GM19023 (cell line): ENCODE measurements at regions not wholly inside any gene's neighbourhood (a gene's known extent, or its start where the extent isn't known, plus 50 kb on each side); places are given as distances from the start of the nearest gene placed in this dataset.

ENCODE experiments used
- ATAC-seq: cut with Tn5 transposase; IDR thresholded peaks from one replicate; pipeline ENCODE4 v1.9.1; 2021; ENCODE audit warnings: mild to moderate bottlenecking, moderate library complexity; ENCODE audit not compliant: unreplicated experiment

DNA sequence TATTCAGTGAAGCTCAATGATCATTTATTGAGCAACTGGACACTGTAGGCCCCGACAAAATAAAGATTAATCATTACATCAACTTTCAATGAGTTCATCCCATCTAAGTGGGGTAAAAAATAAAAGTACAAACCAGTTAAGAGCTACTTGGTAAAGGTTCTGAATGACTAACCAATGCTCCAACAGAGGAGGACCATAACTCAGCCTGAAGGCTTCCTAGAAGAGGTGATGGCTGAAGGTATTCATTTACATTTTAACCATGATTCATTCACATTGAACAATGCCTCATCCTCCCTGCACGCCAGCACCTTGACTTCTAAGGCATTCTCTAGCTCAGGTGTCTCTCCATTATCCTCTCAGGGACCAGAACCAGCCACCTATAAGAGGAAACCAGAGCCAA lies 201.4 kb downstream of the ZNF462 start:
- ATAC-seq = no peak

DNA sequence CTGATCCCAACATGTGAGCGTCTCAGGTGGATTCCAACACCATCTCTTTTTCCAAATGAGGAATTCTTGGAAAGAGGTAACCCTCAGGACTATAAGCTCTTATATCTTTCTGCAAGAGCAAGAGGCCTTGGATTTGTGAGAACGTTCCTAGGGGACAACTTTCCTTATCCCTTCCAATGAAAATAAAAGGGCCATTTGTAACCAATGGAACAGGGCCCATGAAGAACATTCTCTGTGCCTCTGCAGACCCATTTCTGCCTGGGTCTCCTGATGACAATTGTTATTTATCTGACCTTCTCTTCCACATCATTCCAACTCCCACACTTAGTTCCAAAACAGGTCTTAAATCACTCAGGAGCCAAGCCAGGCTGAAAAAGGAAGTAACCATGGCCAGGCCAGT lies 202.6 kb downstream of the ZNF462 start:
- ATAC-seq = no peak

DNA sequence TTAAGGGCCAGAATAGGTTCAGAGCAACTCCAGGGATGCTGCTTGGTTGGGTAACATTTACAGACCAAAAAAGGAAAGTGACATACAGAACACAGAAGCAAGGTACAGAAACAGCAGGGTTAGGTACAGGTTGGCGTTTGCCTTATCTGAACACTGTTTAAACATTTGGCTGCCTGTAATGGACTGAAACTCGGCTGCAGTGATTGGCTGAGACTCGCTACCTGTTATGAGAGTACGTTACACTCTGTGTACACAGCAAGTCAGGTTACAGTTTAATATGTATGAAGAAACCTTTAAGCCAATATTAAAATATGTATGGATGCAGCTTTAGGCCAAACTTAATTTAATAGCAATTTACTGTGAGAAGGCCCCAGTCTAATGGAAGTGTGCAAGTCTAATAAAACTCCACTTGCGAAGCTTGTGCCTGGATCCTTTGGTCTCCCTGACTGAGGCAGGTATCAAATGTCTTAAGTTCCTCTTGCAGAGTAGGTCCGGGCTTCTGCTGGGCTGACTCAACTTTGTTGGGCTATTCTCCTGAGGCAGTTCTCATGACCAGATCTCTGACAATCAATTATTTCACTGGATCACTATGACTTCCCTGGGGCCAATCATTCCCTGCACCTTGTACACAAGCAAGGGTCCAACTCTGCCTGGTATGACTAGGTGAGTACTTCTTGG lies 204.9 kb downstream of the ZNF462 start:
- no peak for ATAC-seq

GRCh38 chr9:107068581-107068980 lies 205.6 kb downstream of the ZNF462 start:
- ATAC-seq = no peak

GRCh38 chr9:107070586-107070985 lies 207.6 kb downstream of the ZNF462 start:
- ATAC-seq = no peak

DNA sequence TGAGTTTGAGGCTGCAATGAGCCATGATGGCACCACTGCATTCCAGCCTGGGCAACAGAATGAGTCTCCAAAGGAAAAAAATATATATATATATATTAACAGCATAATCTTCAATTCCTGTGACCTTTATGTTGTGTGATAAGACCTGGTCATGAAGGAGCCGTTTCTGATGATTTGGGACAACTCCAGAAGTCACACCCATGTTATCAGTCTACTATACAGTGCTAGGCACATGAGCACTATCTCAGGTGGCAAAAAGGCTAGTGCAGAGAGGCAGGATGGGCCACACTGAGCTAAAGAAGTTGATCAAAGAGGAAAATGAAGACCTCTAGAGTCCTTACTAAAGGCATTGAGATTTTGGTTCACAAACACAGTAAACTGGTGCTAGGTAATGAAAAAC lies 205.0 kb upstream of the RAD23B start:
- ATAC-seq = no peak

GRCh38 chr9:107079589-107079988 lies 203.5 kb upstream of the RAD23B start:
- ATAC-seq = no peak

DNA sequence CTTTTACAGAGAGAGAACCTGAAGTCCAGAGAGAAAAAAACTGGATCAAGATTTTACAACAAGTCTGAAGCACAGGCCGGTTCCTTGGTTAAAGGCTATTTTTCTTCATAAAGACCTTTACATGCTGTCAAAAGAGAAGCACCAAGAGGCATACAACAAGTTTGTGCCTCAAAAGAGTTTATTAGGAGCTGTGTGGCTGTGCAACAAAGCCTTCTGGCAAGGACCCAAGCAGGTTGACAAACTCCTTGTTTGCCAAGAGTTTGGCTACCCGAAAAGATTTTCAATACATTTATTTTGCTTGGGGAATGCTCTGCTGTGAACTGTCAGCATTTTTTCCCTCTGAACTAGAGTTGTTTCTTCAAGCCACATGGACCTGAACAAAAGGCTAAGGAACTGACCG lies 202.9 kb upstream of the RAD23B start:
- no peak for ATAC-seq

- no peak for ATAC-seq
These were observed 196.6 kb upstream of the RAD23B start for GRCh38 chr9:107086460-107086859.

DNA sequence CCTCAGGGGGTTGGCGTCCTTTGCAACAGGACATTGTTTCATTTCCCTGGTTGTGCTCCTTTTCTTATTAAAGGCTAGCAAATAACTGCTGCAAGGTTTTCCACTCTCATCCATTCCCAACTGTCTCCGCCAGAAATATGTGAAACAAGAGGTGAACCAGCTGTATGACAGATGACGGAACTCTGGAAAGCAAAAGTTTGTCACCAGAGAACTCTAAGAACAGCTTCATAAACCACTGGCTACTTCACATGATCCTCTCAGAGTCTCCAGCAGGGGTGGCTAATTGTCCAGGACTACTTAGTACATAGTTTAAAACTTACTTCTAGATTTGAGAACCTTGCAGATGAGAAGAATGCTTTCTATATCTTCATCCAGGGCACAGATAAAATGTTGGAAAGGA lies 195.9 kb upstream of the RAD23B start:
- no peak for ATAC-seq

GRCh38 chr9:107090218-107090617 lies 192.9 kb upstream of the RAD23B start:
- ATAC-seq = no peak

DNA sequence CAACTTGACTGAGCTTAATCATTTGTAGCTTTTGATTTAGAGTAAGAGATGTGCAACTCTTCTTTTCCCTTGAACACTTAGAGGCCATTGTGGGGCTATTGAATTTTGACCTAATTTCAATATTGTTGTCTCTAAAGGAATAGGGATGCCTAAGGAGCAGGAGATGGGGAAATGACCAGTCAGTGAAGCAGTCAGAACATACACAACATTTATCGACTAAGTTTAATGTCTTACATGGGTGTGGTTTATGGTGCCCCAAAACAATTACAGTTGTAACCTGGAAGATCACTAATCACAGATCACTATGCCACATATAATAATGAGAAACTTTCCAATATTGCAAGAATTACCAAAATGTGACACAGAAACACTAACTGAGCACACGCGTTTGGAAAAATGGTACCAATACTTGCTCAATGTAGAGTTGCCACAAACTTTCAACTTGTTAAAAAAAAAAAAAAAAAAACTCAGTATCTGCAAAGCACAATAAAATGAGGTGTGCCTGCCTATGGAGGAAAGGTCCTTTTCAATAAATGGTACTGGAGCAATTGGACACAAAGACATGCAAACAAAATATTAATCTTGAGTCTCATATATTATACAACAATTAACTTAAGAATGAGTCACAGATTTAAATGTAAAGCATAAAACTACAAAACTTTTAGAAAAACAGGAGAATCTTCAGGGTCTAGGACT lies 189.6 kb upstream of the RAD23B start:
- no peak for ATAC-seq

GRCh38 chr9:107094370-107094769 lies 188.7 kb upstream of the RAD23B start:
- no peak for ATAC-seq

DNA sequence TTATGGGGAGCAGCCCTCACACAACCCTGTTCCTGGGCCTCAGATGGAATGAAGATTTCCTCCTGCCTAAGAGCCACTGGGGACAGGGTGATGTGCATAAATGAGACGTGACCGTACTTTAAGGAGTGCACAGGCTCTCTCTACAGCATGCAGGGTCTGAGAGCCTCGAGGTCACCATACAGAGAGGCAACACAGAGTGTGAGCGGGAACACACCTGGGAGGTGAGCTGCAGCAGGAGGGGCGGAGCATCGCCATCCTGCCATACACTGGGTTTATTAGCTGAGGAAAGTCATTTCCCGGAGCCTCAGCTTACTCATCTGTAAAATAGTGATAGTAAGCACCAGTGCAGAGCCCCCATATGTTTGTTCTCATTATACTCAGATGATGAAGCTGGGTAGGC lies 182.5 kb upstream of the RAD23B start:
- no peak for ATAC-seq

GRCh38 chr9:107102011-107102410 lies 181.1 kb upstream of the RAD23B start:
- no peak for ATAC-seq

GRCh38 chr9:107103621-107104020 lies 179.5 kb upstream of the RAD23B start:
- no peak for ATAC-seq

DNA sequence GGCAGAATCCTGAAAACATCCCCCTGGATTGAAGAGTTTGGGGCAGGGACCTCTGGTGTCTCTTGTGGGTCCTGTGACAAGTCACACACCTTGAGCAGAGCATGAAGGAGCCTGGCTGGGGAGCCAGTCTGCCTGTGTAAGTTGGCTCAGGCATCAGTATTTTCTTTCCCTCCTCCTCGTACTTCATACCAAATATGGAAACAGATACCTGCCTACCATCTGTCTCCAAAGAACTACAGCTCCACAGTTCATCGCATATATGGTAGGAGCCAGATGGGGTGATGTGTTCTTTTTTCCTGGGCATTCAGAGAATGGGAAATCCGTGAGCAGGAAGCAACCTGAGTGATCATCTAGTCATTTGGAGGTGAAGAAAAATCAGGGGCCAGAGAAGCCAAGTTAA lies 177.3 kb upstream of the RAD23B start:
- ATAC-seq = no peak

DNA sequence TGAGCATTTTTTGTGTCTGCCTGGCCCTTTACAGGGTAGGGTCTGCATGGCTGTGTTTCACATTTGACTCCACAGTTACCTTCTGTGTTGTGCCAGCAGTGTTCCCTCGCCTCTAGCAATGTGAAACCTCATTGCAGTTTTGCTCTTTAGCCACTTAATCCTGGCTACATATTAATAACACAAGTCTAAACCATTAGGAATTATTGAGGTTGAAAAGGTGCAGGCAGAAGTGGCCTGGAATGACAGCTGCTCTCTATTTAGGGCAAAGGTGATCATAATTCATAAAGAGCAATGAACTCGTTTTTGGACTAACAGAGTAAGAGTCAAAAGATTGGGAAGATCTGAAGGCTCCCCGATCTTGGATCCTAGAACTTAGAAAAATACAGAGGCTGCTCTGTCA lies 176.7 kb upstream of the RAD23B start:
- ATAC-seq = no peak

DNA sequence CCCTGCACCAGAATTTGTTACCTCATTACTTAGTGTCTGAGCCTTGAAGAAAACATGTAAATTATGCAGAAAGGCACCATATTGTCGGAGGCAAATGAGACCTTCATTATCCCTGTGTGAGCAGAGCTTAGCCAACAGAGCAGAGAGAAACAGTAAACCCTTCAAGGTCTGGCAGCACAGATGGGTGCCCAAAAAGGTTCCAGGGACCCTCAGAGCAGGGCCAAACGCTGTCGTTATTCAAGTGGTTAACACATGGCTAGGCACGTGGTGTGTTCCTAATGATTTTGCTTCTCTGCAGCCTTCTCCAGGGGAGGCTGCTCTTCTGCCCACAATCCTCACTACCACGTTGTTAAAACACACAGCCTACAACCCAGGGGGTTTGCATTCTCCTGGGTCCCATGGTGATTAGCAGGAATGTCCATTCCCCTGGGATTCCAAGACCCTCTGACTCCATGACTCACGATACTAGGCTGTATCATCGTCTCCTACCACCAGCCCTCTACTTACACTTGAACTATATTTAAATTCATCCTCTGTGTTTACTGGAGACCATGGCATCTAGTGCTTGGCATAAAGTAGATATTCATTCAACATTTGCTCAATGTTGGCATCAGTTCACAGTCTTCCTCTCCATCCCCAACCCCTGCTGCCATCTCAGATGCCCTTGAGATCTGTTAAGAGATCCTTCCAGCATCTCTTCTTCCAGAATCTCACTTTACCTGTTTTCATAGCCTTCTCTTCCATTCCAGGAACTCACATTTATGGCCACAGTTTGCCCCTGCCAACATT lies 174.5 kb upstream of the RAD23B start:
- ATAC-seq = no peak

DNA sequence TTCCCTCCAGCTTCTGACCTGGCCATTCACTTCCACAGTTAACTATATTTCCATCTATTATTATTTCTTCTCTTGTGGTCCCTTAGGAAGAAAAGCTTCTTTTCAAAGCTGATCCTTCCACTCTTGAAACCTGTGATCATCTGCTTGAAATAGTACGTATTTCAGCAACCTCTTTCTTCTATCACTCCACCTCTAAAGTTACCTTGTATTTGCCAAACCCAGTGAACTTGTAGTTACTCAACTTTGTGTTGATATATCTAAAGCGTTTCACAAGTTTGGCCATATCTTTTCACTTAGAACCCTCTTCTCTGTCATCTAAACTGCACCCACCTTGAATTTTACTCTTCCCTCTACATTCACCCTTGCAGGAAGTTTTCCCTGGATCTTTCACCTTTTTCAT lies 173.8 kb upstream of the RAD23B start:
- no peak for ATAC-seq

DNA sequence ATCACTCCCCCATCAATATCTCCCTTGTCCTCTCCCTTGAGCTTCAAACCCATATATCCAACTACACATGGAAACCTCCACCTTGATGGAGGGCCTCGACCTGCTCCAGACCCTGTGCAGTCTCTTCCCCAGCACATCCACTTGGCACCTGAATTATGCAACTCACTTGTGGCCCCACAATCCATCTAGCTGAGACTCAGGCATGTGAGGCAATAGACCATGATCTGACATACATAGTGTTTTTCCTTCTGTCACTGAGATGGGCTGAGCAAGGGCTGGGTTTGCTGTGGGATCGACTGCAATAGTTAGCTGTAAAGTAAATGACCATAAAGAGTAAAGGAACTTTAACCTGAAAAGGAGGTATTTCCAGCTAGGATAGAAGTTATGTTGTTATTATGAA lies 172.9 kb upstream of the RAD23B start:
- ATAC-seq = no peak

DNA sequence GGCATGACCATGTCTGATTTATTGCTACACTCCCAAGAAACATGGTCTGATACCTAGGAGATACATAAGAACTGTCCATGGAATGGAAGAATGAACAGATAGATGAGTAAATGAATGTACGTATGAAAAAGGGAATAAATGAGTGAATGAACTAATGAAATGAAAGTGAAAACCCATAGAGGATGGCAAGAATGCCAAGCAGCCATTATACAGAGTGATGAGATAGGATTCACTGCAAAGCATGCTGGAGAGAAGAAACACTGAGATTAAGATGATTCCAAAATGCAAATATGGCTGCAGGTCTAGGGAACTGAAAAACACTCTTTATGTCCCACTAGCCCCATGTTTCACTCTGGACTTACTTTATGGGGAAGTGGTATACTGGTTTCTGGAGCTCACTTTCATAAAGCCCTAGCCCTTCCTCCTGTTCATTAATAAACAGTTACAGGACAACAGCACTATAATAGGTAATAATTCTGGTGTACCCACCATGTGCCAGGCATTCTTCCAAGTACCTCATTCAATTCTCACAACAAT lies 170.3 kb upstream of the RAD23B start:
- peak; percentile 78 for ATAC-seq
